ENCODE measurements at regions not wholly inside any gene's neighbourhood (a gene's known extent, or its start where the extent isn't known, plus 50 kb on each side); places are given as distances from the start of the nearest gene placed in this dataset.

DNA sequence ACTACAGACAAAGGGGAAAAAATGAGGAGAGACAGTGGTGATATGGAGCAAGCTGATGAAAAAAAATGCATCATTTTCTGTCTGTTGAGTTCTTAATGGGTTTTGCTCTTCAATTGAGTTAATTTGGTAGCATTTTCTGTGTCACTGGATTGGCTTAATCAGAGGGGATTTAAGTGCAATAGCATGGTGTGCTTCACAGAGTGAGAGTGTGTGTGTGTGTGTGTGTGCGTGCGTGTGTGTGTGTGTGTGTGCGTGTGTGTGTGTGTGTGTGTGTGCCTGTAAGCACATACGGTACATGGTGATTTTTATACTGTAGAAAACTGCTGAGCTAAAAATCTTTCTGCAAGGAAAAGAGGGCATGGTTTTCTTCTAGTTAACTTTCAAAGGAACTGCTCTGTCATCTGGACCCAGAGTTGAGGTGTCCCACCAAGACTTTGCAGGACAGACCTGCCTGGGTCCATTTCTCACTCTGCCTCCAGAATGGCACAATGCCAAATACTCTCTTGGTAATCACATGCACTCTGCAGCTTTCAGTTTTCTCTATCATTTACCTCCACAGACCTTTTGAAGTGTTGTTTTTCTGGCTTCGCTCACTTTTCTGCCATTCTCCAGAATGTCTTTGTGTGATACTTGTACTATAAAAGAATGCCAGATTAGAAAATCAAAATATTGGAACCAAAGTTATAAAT lies 952.6 kb upstream of the SOX9 start:
- TF ChIP-seq, protein P1, sequence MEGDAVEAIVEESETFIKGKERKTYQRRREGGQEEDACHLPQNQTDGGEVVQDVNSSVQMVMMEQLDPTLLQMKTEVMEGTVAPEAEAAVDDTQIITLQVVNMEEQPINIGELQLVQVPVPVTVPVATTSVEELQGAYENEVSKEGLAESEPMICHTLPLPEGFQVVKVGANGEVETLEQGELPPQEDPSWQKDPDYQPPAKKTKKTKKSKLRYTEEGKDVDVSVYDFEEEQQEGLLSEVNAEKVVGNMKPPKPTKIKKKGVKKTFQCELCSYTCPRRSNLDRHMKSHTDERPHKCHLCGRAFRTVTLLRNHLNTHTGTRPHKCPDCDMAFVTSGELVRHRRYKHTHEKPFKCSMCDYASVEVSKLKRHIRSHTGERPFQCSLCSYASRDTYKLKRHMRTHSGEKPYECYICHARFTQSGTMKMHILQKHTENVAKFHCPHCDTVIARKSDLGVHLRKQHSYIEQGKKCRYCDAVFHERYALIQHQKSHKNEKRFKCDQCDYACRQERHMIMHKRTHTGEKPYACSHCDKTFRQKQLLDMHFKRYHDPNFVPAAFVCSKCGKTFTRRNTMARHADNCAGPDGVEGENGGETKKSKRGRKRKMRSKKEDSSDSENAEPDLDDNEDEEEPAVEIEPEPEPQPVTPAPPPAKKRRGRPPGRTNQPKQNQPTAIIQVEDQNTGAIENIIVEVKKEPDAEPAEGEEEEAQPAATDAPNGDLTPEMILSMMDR (IDR thresholded peaks at IDR 0.05), result no peak
- TF ChIP-seq MAFK (IDR thresholded peaks at IDR 0.05; ENCODE audit: partially characterized antibody) (no peak), RFX5 (IDR thresholded peaks at IDR 0.05) (no peak), EP300 (IDR thresholded peaks at IDR 0.05) (no peak), JUN (IDR thresholded peaks at IDR 0.05) (no peak), NR3C1 (IDR thresholded peaks at IDR 0.05) (no peak), CHD2 (IDR thresholded peaks at IDR 0.05; ENCODE audit: low read length, partially characterized antibody) (no peak), PHF8 (IDR thresholded peaks at IDR 0.05; ENCODE audit: borderline replicate concordance, low read depth) (no peak), POLR2A (IDR thresholded peaks at IDR 0.05; ENCODE audit: low read length) (no peak), POLR2AphosphoS2 (conservative IDR thresholded peaks at IDR 0.05; ENCODE audit: low read length) (no peak), CHD4 (IDR thresholded peaks at IDR 0.05; ENCODE audit: borderline replicate concordance) (no peak)
- TF ChIP-seq, protein P2, sequence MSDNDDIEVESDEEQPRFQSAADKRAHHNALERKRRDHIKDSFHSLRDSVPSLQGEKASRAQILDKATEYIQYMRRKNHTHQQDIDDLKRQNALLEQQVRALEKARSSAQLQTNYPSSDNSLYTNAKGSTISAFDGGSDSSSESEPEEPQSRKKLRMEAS (IDR thresholded peaks at IDR 0.05), result no peak
- TF ChIP-seq, protein P3, sequence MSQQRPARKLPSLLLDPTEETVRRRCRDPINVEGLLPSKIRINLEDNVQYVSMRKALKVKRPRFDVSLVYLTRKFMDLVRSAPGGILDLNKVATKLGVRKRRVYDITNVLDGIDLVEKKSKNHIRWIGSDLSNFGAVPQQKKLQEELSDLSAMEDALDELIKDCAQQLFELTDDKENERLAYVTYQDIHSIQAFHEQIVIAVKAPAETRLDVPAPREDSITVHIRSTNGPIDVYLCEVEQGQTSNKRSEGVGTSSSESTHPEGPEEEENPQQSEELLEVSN (IDR thresholded peaks at IDR 0.05; ENCODE audit: borderline replicate concordance, low read depth), result no peak
